ENCODE measurements at regions not wholly inside any gene's neighbourhood (a gene's known extent, or its start where the extent isn't known, plus 50 kb on each side); places are given as distances from the start of the nearest gene placed in this dataset.

DNA sequence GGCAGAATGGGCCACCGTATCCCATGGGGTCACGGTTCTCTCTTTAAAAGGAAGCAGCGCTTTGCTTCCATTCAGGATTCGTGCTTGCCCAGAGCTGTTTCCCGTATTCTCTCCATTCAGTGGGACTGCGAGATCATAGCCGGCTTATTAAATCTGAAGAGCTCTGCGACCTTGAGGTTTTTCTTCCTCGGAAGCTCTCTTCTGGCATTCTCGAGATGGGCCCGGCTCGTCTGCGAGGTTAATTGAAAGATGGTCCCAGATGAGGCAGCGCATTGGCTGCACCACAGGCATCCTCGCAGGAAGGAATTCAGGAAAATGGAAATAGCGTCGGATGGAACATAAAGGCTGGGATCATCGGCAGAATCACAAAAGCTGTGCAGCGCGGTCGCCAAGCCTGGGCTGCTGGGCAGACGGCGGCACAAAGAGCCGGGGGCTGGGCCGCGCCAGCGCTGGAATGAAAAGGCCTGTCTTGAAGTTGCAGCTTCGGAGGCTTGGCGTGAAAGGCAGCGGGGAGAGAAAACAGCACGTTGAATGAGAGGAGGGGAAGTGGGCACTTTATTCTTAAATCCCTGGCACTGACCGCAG is 236.2 kb downstream of the IRX2 start:
- Histone ChIP-seq H3K9me2 (replicated peaks; ENCODE audit: insufficient read depth, low read length) (no peaks in the 10 kb centered on the region), H3K27ac (ENCODE audit: low read depth, low read length) (no peak overlapping the region), H2AFZ (ENCODE audit: low read depth, low read length, severe bottlenecking) (no peak overlapping the region), H3K9me3 (ENCODE audit: insufficient read depth, low read length) (no peaks in the 10 kb centered on the region), H3K36me3 (ENCODE audit: low read length) (no peaks in the 10 kb centered on the region), H3K4me2 (ENCODE audit: low read depth, low read length, poor library complexity, severe bottlenecking) (no peak overlapping the region), H3F3A (ENCODE audit: insufficient read depth) (no peaks in the 10 kb centered on the region), H3K4me3 (ENCODE audit: insufficient read depth, low read length, poor library complexity, severe bottlenecking) (no peak overlapping the region), H3K79me2 (ENCODE audit: insufficient read depth, low read length) (no peaks in the 10 kb centered on the region), H4K20me1 (ENCODE audit: low read depth, low read length) (no peaks in the 10 kb centered on the region), H3K9ac (ENCODE audit: low read length) (no peak overlapping the region), H3K27me3 (ENCODE audit: low read length) (no peaks in the 10 kb centered on the region)
- TF ChIP-seq, protein P1, sequence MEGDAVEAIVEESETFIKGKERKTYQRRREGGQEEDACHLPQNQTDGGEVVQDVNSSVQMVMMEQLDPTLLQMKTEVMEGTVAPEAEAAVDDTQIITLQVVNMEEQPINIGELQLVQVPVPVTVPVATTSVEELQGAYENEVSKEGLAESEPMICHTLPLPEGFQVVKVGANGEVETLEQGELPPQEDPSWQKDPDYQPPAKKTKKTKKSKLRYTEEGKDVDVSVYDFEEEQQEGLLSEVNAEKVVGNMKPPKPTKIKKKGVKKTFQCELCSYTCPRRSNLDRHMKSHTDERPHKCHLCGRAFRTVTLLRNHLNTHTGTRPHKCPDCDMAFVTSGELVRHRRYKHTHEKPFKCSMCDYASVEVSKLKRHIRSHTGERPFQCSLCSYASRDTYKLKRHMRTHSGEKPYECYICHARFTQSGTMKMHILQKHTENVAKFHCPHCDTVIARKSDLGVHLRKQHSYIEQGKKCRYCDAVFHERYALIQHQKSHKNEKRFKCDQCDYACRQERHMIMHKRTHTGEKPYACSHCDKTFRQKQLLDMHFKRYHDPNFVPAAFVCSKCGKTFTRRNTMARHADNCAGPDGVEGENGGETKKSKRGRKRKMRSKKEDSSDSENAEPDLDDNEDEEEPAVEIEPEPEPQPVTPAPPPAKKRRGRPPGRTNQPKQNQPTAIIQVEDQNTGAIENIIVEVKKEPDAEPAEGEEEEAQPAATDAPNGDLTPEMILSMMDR (IDR thresholded peaks at IDR 0.05; ENCODE audit: insufficient read depth, low read length, poor library complexity, severe bottlenecking), result no peak

DNA sequence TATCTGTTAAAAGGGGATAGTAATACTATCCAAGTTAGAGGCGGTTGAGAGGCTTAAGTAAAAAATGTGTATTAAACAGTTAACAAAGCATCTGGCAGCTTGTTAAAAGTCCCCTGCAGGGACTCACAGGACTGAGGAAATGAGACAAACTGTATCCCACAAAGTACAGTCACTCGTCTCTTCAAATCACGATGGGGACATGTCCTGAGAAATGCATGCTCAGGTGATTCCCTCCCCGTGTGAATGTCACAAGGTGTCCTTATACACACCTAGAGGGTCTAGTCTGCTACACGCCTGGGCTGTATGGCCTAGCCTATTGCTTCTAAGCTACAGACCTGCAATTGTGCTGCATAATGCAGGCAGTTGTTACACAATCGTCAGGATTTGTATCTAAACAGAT is 237.0 kb downstream of the IRX2 start:
- TF ChIP-seq, protein P1 (IDR thresholded peaks at IDR 0.05; ENCODE audit: insufficient read depth, low read length, poor library complexity, severe bottlenecking), result no peak
- no peak for TF ChIP-seq EZH2phosphoT487 (conservative IDR thresholded peaks at IDR 0.05; ENCODE audit: low read length)
- no peaks in the 10 kb centered on the region for H3K36me3 ChIP-seq (ENCODE audit: low read length)
- no peaks in the 10 kb centered on the region for H3K9me3 ChIP-seq (ENCODE audit: insufficient read depth, low read length)
- H4K20me1 ChIP-seq (ENCODE audit: low read depth, low read length), result no peaks in the 10 kb centered on the region
- no peaks in the 10 kb centered on the region for H3K79me2 ChIP-seq (ENCODE audit: insufficient read depth, low read length)
- no peaks in the 10 kb centered on the region for H3K9me2 ChIP-seq (replicated peaks; ENCODE audit: insufficient read depth, low read length)
- H3K4me2 ChIP-seq (ENCODE audit: low read depth, low read length, poor library complexity, severe bottlenecking), result no peak overlapping the region
- no peaks in the 10 kb centered on the region for H3F3A ChIP-seq (ENCODE audit: insufficient read depth)
- no peak overlapping the region for H2AFZ ChIP-seq (ENCODE audit: low read depth, low read length, severe bottlenecking)
- no peak overlapping the region for H3K9ac ChIP-seq (ENCODE audit: low read length)
- no peak overlapping the region for H3K4me3 ChIP-seq (ENCODE audit: insufficient read depth, low read length, poor library complexity, severe bottlenecking)
- H3K27me3 ChIP-seq (ENCODE audit: low read length), result no peaks in the 10 kb centered on the region
- H3K27ac ChIP-seq (ENCODE audit: low read depth, low read length), result no peak overlapping the region

DNA sequence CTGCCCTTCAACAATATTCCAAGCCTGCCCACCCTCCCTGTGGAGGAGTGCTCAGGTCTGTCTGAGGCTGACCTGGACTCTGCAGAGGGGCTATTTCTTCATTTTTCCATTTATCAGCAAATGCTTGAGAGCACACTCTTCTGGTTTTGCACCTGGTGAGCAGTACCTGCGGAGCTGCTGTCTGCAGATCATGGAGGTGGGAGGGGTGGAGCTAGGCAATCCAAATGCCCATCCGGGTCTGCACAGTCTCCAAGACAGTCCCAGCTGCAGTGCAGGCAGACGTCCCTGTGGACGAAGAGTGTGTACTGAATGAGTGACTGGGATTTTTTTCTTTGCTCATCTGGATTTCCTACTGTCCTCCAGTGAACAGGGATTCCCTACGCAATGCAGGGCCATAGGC is 239.8 kb downstream of the IRX2 start:
- Histone ChIP-seq H3K27me3 (ENCODE audit: low read length) (no peaks in the 10 kb centered on the region), H3K27ac (ENCODE audit: low read depth, low read length) (no peak overlapping the region), H3F3A (ENCODE audit: insufficient read depth) (no peaks in the 10 kb centered on the region), H3K9me3 (ENCODE audit: insufficient read depth, low read length) (no peaks in the 10 kb centered on the region), H3K9me2 (replicated peaks; ENCODE audit: insufficient read depth, low read length) (no peaks in the 10 kb centered on the region), H4K20me1 (ENCODE audit: low read depth, low read length) (no peaks in the 10 kb centered on the region), H3K36me3 (ENCODE audit: low read length) (no peaks in the 10 kb centered on the region), H2AFZ (ENCODE audit: low read depth, low read length, severe bottlenecking) (no peak overlapping the region), H3K4me3 (ENCODE audit: insufficient read depth, low read length, poor library complexity, severe bottlenecking) (no peak overlapping the region), H3K4me2 (ENCODE audit: low read depth, low read length, poor library complexity, severe bottlenecking) (no peak overlapping the region), H3K9ac (ENCODE audit: low read length) (no peak overlapping the region), H3K79me2 (ENCODE audit: insufficient read depth, low read length) (no peaks in the 10 kb centered on the region)
- TF ChIP-seq, protein P1 (IDR thresholded peaks at IDR 0.05; ENCODE audit: insufficient read depth, low read length, poor library complexity, severe bottlenecking), result no peak
- no peak for TF ChIP-seq EZH2phosphoT487 (conservative IDR thresholded peaks at IDR 0.05; ENCODE audit: low read length)
